ENCODE measurements at regions not wholly inside any gene's neighbourhood (a gene's known extent, or its start where the extent isn't known, plus 50 kb on each side); places are given as distances from the start of the nearest gene placed in this dataset.

DNA sequence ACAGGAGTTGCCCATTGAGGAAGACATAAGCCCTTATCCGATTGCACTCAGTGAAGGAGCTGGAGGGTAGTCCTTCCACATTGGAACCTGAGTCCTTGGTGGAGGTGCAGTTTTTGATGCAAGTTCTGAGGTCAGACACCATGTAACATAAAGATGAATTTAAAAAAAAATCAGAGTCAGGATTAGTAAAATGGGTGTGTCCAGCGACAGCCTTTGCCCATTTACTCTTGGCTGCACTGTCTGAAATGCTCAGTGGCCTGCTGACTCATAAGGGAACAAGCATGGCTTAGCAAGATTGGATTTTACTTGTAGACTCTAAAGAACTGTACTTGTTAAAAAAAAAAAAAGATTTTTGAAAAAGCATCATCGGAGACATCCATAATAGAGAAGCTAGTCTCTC lies 241.1 kb upstream of the TOPAZ1 start (continued):
- TF ChIP-seq, protein P1, sequence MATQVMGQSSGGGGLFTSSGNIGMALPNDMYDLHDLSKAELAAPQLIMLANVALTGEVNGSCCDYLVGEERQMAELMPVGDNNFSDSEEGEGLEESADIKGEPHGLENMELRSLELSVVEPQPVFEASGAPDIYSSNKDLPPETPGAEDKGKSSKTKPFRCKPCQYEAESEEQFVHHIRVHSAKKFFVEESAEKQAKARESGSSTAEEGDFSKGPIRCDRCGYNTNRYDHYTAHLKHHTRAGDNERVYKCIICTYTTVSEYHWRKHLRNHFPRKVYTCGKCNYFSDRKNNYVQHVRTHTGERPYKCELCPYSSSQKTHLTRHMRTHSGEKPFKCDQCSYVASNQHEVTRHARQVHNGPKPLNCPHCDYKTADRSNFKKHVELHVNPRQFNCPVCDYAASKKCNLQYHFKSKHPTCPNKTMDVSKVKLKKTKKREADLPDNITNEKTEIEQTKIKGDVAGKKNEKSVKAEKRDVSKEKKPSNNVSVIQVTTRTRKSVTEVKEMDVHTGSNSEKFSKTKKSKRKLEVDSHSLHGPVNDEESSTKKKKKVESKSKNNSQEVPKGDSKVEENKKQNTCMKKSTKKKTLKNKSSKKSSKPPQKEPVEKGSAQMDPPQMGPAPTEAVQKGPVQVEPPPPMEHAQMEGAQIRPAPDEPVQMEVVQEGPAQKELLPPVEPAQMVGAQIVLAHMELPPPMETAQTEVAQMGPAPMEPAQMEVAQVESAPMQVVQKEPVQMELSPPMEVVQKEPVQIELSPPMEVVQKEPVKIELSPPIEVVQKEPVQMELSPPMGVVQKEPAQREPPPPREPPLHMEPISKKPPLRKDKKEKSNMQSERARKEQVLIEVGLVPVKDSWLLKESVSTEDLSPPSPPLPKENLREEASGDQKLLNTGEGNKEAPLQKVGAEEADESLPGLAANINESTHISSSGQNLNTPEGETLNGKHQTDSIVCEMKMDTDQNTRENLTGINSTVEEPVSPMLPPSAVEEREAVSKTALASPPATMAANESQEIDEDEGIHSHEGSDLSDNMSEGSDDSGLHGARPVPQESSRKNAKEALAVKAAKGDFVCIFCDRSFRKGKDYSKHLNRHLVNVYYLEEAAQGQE (IDR thresholded peaks at IDR 0.05; ENCODE audit: unreplicated experiment) = no peak
- TF ChIP-seq POLR2AphosphoS5 (IDR thresholded peaks at IDR 0.05; ENCODE audit: low read depth) = no peak
- TF ChIP-seq STAT1 (IDR thresholded peaks at IDR 0.05; ENCODE audit: unreplicated experiment) = no peak
- no peak for TF ChIP-seq CREB1 (CRISPR knock-in tag; IDR thresholded peaks at IDR 0.05; ENCODE audit: low read depth)

DNA sequence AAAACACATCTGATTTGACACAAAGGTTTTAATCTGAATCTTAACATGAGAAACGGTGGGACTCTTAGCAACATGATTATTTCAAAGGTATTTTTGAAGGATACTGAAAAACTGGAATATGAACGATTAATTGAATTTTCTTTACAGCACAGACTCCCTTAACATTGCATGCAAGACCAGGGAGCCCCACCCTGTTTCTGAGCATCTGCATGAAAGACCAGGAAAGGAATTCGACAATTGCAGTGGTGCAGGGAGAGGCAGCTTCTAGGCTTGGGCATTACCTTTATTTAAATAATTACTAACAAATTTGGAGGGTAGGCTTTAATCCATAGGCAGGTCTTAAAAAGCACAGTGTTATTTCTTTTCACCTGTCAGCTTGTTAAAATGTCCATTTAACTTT lies 240.6 kb upstream of the TOPAZ1 start:
- Histone ChIP-seq H3K27me3 (ENCODE audit: insufficient read depth) (peaks cover 42% of the 10 kb centered on the region), H3F3A (replicated peaks; ENCODE audit: low read depth) (0 out of 2 replicates have a peak, but pooled peaks cover 10% of the 10 kb centered on the region), H4K20me1 (replicated peaks; ENCODE audit: insufficient read depth) (no peaks in the 10 kb centered on the region; the same call in 1 of the 2 replicates), H3K79me2 (replicated peaks; ENCODE audit: insufficient read depth) (peaks cover 9% of the 10 kb centered on the region; the same call in 1 of the 2 replicates), H3K36me3 (ENCODE audit: insufficient read depth) (no peaks in the 10 kb centered on the region), H3K4me3 (no peak overlapping the region), H3K27ac (ENCODE audit: low read depth) (no peak overlapping the region), H3K4me1 (ENCODE audit: insufficient read depth) (peaks cover 20% of the 10 kb centered on the region), H2AFZ (no peak overlapping the region), H3K9me2 (ENCODE audit: insufficient read depth) (no peaks in the 10 kb centered on the region), H3K4me2 (0 out of 2 replicates have a peak overlapping the region, but pooled peaks have one; percentile 99)
- Mint-ChIP-seq H3K9me3 (peaks cover 8% of the 10 kb centered on the region), H3K36me3 (ENCODE audit: low read depth) (peaks cover 4% of the 10 kb centered on the region), H3K27me3 (ENCODE audit: insufficient read depth, low read depth, poor library complexity) (peaks cover 46% of the 10 kb centered on the region), H3K4me1 (peaks cover 19% of the 10 kb centered on the region), H3K27ac (no peak overlapping the region), H3K4me3 (no peak overlapping the region)
- ATAC-seq (no peak), DNase-seq (ENCODE audit: low spot score) (peak; percentile 40)
- TF ChIP-seq, protein P2, sequence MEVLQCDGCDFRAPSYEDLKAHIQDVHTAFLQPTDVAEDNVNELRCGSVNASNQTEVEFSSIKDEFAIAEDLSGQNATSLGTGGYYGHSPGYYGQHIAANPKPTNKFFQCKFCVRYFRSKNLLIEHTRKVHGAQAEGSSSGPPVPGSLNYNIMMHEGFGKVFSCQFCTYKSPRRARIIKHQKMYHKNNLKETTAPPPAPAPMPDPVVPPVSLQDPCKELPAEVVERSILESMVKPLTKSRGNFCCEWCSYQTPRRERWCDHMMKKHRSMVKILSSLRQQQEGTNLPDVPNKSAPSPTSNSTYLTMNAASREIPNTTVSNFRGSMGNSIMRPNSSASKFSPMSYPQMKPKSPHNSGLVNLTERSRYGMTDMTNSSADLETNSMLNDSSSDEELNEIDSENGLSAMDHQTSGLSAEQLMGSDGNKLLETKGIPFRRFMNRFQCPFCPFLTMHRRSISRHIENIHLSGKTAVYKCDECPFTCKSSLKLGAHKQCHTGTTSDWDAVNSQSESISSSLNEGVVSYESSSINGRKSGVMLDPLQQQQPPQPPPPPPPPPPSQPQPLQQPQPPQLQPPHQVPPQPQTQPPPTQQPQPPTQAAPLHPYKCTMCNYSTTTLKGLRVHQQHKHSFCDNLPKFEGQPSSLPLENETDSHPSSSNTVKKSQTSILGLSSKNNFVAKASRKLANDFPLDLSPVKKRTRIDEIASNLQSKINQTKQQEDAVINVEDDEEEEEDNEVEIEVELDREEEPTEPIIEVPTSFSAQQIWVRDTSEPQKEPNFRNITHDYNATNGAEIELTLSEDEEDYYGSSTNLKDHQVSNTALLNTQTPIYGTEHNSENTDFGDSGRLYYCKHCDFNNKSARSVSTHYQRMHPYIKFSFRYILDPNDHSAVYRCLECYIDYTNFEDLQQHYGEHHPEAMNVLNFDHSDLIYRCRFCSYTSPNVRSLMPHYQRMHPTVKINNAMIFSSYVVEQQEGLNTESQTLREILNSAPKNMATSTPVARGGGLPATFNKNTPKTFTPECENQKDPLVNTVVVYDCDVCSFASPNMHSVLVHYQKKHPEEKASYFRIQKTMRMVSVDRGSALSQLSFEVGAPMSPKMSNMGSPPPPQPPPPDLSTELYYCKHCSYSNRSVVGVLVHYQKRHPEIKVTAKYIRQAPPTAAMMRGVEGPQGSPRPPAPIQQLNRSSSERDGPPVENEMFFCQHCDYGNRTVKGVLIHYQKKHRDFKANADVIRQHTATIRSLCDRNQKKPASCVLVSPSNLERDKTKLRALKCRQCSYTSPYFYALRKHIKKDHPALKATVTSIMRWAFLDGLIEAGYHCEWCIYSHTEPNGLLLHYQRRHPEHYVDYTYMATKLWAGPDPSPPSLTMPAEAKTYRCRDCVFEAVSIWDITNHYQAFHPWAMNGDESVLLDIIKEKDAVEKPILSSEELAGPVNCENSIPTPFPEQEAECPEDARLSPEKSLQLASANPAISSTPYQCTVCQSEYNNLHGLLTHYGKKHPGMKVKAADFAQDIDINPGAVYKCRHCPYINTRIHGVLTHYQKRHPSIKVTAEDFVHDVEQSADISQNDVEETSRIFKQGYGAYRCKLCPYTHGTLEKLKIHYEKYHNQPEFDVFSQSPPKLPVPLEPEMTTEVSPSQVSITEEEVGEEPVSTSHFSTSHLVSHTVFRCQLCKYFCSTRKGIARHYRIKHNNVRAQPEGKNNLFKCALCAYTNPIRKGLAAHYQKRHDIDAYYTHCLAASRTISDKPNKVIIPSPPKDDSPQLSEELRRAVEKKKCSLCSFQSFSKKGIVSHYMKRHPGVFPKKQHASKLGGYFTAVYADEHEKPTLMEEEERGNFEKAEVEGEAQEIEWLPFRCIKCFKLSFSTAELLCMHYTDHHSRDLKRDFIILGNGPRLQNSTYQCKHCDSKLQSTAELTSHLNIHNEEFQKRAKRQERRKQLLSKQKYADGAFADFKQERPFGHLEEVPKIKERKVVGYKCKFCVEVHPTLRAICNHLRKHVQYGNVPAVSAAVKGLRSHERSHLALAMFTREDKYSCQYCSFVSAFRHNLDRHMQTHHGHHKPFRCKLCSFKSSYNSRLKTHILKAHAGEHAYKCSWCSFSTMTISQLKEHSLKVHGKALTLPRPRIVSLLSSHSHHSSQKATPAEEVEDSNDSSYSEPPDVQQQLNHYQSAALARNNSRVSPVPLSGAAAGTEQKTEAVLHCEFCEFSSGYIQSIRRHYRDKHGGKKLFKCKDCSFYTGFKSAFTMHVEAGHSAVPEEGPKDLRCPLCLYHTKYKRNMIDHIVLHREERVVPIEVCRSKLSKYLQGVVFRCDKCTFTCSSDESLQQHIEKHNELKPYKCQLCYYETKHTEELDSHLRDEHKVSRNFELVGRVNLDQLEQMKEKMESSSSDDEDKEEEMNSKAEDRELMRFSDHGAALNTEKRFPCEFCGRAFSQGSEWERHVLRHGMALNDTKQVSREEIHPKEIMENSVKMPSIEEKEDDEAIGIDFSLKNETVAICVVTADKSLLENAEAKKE (CRISPR knock-in tag; IDR thresholded peaks at IDR 0.05) = no peak
- TF ChIP-seq, protein P3, sequence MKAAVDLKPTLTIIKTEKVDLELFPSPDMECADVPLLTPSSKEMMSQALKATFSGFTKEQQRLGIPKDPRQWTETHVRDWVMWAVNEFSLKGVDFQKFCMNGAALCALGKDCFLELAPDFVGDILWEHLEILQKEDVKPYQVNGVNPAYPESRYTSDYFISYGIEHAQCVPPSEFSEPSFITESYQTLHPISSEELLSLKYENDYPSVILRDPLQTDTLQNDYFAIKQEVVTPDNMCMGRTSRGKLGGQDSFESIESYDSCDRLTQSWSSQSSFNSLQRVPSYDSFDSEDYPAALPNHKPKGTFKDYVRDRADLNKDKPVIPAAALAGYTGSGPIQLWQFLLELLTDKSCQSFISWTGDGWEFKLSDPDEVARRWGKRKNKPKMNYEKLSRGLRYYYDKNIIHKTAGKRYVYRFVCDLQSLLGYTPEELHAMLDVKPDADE (IDR thresholded peaks at IDR 0.05) = no peak
- TF ChIP-seq POLR2AphosphoS5 (IDR thresholded peaks at IDR 0.05; ENCODE audit: low read depth) = no peak
- TF ChIP-seq ZNF331 (CRISPR knock-in tag; IDR thresholded peaks at IDR 0.05; ENCODE audit: low read depth) = no peak
- TF ChIP-seq EZH2 (IDR thresholded peaks at IDR 0.05; ENCODE audit: low read depth, unreplicated experiment) = no peak
- TF ChIP-seq, protein P1 (IDR thresholded peaks at IDR 0.05; ENCODE audit: unreplicated experiment) = no peak
- no peak for TF ChIP-seq STAT1 (IDR thresholded peaks at IDR 0.05; ENCODE audit: unreplicated experiment)
- no peak for TF ChIP-seq CREB1 (CRISPR knock-in tag; IDR thresholded peaks at IDR 0.05; ENCODE audit: low read depth)
- no peak for TF ChIP-seq EZH2phosphoT487 (IDR thresholded peaks at IDR 0.05; ENCODE audit: unreplicated experiment)
- TF ChIP-seq NANOG (IDR thresholded peaks at IDR 0.05; ENCODE audit: borderline replicate concordance) = no peak
